Lower leg skin (tissue), 4 donors: ENCODE measurements at regions not wholly inside any gene's neighbourhood (a gene's known extent, or its start where the extent isn't known, plus 50 kb on each side); places are given as distances from the start of the nearest gene placed in this dataset.

Source experiments
- DNase-seq, 2 donors: peaks; one replicate each; pipeline ENCODE4 v3.0.0-alpha.2; 2019; ENCODE audit warnings: low spot score in 2 of 2
- H3K4me3 ChIP-seq: fragments of 200-600 bp; sonication (generic); 2 replicates; pipeline ENCODE4 v1.5.1; 2017; ENCODE audit warnings: mild to moderate bottlenecking, low read depth; ENCODE audit not compliant: poor library complexity, severe bottlenecking
- CTCF ChIP-seq, 3 donors: fragments of 450-650 bp; IDR thresholded peaks; one replicate each; pipeline ENCODE4 v1.5.1; 2016; ENCODE audit warnings: antibody characterized with exemption in 3 of 3, mild to moderate bottlenecking in 3 of 3, moderate library complexity in 2 of 3
- POLR2A ChIP-seq, 2 donors: fragments of 450-650 bp; IDR thresholded peaks; one replicate each; pipeline ENCODE4 v1.6.1; 2016 to 2017; ENCODE audit warnings: antibody characterized with exemption in 2 of 2, mild to moderate bottlenecking in 1 of 2, moderate library complexity in 1 of 2
- WGBS, 2 donors: methylation state at CpG; one replicate each; pipeline ENCODE4 v1.1.5; 2018; 5-methylcytosine and 5-hydroxymethylcytosine counted together
- intact Hi-C: fragments of 100-400 bp; cut with DNase I; formaldehyde crosslinking; loops from one replicate; pipeline ENCODE4 v1.15.0; 2023; ENCODE audit warnings: low total_unique reads

- 30 to 32% methylated on average over 4 of the region's 4 CpGs for WGBS, 2 donors
- TF ChIP-seq CTCF (IDR thresholded peaks at IDR 0.05) (no peak), POLR2A (IDR thresholded peaks at IDR 0.05) (no peak)
- DNase-seq = no peak
- H3K4me3 ChIP-seq = no peak overlapping the region
- intact Hi-C loops = no loop called here
Observed at GRCh38 chr2:118470297-118470696, 377.2 kb downstream of the EN1 start.

- H3K4me3 ChIP-seq = no peak overlapping the region
- 66 to 69% methylated on average over 6 of the region's 6 CpGs for WGBS, 2 donors
- TF ChIP-seq POLR2A (IDR thresholded peaks at IDR 0.05) (no peak), CTCF (IDR thresholded peaks at IDR 0.05) (no peak)
- intact Hi-C loops = no loop called here
- no peak for DNase-seq
Observed at GRCh38 chr2:118469103-118469502, 378.3 kb downstream of the EN1 start.

- no peak overlapping the region for H3K4me3 ChIP-seq
- no peak for DNase-seq
- intact Hi-C loops = no loop called here
- no peak for TF ChIP-seq CTCF (IDR thresholded peaks at IDR 0.05)
- TF ChIP-seq POLR2A (IDR thresholded peaks at IDR 0.05) = no peak
- WGBS, 2 donors = 37 to 43% methylated on average over 9 of the region's 9 CpGs
Observed at GRCh38 chr2:118464546-118465265, 376.4 kb downstream of the INSIG2 start.

- TF ChIP-seq POLR2A (IDR thresholded peaks at IDR 0.05) (no peak), CTCF (IDR thresholded peaks at IDR 0.05) (no peak)
- no peak overlapping the region for H3K4me3 ChIP-seq
- no peak for DNase-seq
- intact Hi-C loops = no loop called here
- WGBS, 2 donors = 49 to 54% methylated on average over 3 of the region's 3 CpGs
Observed at GRCh38 chr2:118464046-118464445, 375.8 kb downstream of the INSIG2 start.

- no peak overlapping the region for H3K4me3 ChIP-seq
- DNase-seq = no peak
- intact Hi-C loops = no loop called here
- TF ChIP-seq CTCF (IDR thresholded peaks at IDR 0.05) (no peak), POLR2A (IDR thresholded peaks at IDR 0.05) (no peak)
- WGBS, 2 donors = 77 to 89% methylated on average over 5 of the region's 5 CpGs
Observed at GRCh38 chr2:118460425-118460824, 372.2 kb downstream of the INSIG2 start.

- H3K4me3 ChIP-seq = no peak overlapping the region
- WGBS, 2 donors = 87 to 100% methylated on average over 1 of the region's 1 CpG
- no peak for TF ChIP-seq POLR2A (IDR thresholded peaks at IDR 0.05)
- no peak for TF ChIP-seq CTCF (IDR thresholded peaks at IDR 0.05)
- intact Hi-C loops = no loop called here
- no peak for DNase-seq
Observed at GRCh38 chr2:118459426-118459825, 371.2 kb downstream of the INSIG2 start.
